Activated CD8-positive, alpha-beta memory T cell treated with anti-CD3 and anti-CD28 coated beads for 48 hours (primary cell): ENCODE measurements at regions not wholly inside any gene's neighbourhood (a gene's known extent, or its start where the extent isn't known, plus 50 kb on each side); places are given as distances from the start of the nearest gene placed in this dataset.

Source experiments
- DNase-seq, 3 experiments: peaks; one replicate each; pipeline ENCODE4 v3.0.0-alpha.2; 2020; ENCODE audit warnings: low read depth in 2 of 3, low spot score in 2 of 3

DNA sequence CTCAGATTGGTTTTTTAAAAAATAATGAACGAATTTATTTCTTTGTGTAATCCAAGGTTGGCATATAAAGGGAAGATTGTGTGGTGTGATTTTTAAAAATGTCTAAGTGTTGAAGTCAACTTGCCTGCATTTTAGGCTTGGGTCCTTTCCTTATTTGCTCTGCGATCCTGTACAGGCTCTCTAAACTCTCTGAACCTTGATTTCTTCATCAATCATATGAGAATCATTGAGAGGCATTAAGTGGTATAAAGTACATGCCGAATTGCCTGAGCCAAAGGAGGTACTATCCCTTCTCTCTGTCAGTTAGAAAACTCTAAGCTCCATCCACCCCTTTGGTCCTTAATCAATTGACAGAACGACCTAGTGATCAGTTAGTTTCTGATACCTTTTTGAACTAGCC, 440.4 kb upstream of the MEX3C start:
- no peak for DNase-seq

DNA sequence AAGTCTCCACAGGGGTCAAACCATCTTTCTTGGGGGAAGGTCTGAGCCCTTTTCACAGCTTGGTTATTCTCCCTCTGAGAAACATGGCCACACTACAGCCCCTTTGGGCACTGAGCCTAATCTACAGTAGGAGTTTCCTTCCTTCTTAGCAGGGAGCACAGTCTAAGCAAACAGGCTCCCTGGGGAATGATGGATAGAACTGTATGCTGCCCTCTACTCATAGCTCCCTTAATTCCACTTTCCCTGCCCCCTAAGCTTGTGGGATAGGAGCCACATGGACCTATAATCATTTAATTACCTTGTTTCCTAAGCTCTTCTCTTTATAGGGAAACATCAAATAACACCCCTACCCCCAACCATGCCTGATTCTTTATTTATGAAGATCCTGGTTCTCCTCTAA, 442.1 kb upstream of the MEX3C start:
- no peak for DNase-seq

- DNase-seq, result no peak
Measured at GRCh38 chr18:51643483-51643882, 446.0 kb upstream of the MEX3C start.

DNA sequence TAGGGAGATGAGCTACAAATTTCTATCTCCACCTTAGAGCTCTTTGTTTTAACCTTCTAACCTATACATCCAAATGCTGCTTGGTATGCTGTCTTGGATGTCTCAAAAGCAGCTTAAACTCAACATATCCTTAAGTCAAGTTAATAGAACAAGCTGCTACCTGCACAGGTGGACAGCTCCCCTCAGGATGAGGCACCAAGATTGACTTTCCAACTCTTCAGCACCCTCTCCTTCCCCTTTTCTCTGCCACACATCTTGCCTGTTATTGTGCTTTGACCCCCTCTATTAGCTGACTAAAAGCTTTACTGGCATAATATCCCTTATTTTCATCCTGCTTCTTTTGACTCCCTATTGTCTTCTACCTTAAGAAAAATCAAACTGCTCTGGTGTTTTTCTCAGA, 448.1 kb upstream of the MEX3C start:
- no peak for DNase-seq

GRCh38 chr18:51647346-51647745, 449.9 kb upstream of the MEX3C start:
- DNase-seq, result no peak

DNA sequence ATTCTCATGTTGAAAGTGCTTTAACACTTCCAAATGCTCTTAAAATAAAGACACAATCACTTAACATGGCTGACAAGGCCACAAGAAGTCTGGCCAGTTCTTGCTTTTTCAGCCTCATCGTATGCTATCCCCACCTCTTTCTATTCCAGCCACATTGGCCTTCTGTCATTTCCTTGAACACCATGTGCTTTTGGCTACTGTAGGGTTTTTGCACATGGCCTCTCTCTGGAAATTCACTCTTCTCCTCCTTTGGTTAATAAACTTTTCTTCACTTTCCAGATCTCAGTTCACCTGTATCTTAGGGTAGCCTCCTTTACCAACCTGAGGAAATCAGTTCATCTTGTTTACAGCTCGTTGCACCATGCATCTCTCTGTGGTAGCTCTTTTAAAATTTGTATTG, 450.5 kb upstream of the MEX3C start:
- no peak for DNase-seq

DNA sequence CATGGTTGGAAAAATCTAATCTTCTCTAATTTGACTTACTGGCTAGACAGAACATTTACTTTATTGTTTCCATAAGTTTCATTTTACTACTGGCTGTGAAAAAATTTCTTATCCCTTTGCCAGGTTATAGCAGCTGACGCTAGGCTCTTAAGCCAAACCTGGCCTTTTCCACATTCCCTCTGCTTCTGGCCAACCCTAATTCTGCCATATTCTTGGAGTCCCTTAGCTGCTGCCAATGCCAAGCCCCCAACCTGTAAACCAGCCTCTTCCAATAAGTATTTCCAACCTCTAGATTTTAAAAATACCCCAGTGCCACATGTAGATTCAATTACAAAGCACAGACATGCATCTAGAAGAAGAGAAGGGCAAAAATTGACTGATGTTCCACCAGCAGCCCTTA, 452.3 kb upstream of the MEX3C start:
- no peak for DNase-seq

DNA sequence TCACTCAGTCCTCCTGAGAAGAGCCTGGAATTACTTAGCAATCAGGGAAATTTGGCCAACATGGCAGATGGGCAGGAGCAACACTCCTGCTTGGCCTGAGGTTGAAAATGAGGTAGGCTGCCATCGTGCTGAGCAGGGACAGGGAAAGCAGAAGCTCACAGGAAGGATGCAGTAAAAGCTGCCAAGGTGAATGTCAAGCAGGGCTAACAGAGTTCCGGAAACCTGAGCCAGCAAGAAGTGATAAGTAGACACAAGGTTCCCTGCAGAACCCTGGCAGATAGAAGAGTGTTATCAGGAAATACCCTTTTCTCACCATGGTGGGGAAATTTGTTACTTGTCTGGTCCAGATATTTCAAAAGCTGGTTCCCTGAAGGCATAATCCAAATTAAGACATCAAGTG, 454.3 kb upstream of the MEX3C start:
- DNase-seq, result no peak

DNA sequence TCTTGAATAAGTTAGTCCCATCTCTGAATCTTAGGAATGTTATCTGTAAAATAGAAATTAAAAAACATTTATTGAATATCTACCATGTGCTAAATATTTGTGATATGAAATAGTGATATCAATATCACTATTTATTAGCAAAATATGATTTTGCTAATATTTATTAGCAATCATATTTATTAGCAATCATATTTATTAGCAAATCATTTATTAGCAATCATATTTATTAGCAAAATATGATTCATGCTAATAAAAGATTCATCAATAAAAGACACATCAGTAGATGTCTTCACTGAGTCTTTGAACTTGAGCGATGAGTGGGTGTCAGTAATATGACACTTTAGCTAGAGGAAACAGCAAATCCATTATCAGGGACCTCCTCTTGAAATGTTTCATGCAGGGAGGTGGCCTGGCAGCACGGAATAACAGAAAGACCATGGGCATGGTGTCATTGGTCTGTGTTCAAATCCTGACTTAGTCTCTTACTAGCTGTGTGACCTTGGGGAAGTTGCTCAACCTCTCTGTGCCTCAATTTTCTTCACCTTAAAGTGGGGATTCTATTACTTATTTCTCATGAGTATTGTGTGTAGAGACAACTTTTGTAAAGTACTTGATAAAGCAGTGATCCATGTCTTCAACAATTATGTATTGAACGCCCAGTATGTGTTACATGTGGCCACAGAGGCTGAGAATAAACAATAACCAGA, 456.2 kb upstream of the MEX3C start:
- no peak for DNase-seq

GRCh38 chr18:51654488-51655326, 457.2 kb upstream of the MEX3C start:
- DNase-seq, result no peak

DNA sequence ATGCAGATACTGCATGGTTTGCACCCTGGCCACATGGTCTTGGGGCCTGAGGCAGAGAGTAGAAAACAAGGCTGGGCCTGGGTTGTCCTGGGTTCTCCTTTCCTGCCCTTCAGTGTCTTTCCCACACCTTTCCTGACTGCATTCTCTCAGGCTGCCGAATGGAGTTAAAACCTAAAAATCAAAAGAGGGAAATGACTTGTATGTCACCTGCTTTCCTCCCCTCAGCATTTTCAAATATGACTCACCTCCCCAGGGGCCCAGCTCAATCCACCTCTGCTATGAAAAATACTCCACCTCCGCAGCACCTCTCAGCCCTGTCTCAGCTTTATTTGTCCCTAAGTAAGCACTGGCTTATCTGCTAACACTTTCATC, 457.8 kb upstream of the MEX3C start:
- DNase-seq, result no peak

DNA sequence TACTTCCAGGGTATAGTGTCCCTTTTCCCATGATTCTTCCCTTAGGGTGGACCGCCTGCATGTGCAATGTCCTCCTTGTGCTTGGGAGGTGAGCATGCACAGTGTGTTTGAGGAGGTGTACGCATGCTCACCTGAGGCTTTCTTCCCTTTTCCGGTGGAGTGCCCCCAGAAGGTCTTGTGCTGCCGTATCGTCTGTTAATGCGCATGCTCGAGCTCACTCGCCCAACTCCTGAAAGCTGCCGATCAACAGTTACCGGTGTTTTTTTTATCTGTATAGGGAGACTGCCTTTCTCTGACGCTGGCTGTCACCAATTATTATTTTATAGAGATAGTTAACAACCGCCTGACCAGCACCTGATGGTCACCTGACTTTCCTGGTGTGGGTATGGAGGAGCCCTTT, 458.8 kb upstream of the MEX3C start:
- DNase-seq, result no peak

DNA sequence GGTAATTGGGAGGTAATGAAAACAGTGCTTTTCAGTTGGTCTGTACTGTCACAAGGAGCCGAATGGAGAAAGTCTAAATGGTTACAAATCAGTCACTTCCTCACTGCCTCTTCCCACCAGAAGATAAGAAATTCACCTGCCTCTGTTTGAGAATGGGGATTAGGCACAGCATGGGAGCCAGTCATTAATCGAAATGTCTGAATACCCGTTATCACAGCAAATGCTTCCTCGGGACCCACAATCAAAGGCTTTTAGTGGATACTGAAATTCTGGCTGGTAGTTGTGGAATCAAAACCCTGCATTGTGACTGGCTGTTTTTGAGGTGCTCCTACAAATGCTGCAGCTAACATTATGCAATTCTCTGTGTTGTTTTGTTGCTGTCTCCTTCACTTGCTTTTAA, 461.0 kb upstream of the MEX3C start:
- DNase-seq, result no peak

- no peak for DNase-seq
Measured at GRCh38 chr18:51659781-51660180, 462.3 kb upstream of the MEX3C start.

- no peak for DNase-seq
Measured at GRCh38 chr18:51660188-51660715, 462.8 kb upstream of the MEX3C start.

DNA sequence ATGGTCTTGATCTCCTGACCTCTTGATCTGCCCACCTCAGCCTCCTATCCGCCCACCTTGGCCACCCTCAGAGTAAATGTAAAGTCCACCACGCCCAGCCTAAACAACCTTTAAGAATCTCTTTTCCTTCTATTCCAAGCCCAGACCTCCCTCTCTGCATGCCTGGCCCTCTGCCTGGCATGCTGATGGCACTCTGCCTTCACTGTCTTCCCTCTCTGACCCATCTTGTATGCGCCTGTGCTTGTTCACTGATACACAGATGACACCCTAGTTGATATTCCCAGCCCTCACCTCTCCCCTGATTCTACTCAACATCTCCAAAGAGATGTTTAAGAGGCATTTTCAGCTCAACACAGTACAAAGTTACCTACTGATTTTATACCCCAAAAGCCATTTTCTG, 466.8 kb upstream of the MEX3C start:
- no peak for DNase-seq

- DNase-seq, result no peak
Measured at GRCh38 chr18:51666763-51667191, 469.3 kb upstream of the MEX3C start.

- peak; percentile 5 to 54 (median 9) for DNase-seq
Measured at GRCh38 chr18:51668101-51668500, 470.6 kb upstream of the MEX3C start.

DNA sequence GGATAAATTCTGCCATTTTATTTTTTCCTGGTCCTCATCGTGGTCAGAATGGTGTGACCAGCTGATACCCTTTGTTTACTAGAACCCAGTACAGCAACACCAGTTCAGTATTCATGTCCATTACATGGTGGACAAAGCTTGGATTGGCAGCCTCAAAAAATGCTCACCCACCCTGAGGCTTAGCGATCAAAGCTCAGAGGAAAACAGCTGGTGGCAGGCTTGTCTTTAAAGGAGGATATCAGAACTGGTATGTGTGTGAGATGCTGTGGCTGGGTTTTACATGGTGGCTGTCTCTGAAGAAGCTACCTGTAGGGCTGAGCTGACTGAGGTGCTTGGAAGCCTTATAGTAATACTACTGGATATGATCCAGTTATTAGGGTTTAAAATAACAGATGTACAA, 471.1 kb upstream of the MEX3C start:
- no peak for DNase-seq

- no peak for DNase-seq
Measured at GRCh38 chr18:51686590-51686989, 489.1 kb upstream of the MEX3C start.

- DNase-seq, result no peak
Measured at GRCh38 chr18:51687845-51688585, 490.5 kb upstream of the MEX3C start.

DNA sequence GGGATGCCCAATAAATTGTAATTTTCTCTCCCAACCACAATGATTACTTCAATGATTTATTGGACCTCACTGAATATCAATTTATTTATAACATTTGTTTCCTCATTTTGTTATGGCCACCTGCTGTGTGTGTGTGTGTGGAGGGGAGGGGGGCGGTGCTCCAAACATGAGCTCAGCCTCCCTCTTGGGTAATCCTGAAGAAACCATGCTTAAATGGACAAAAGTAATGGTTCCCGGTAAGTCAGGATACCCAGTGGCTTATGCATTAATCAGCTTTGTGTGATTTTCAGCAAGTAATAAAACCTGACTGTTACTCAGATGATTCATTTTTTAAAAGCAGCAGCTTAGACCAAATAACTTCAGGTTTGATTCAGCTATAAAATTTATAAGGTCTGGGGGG, 495.1 kb upstream of the MEX3C start:
- DNase-seq, result no peak
